Transverse colon (tissue), 4 donors: ENCODE measurements at regions not wholly inside any gene's neighbourhood (a gene's known extent, or its start where the extent isn't known, plus 50 kb on each side); places are given as distances from the start of the nearest gene placed in this dataset.

Experiments
- DNase-seq: peaks from one replicate; pipeline ENCODE4 v3.0.0-alpha.2; 2019
- H3K27ac ChIP-seq, 4 donors: fragments of 200-600 bp; sonication (generic); 2 replicates each; pipeline ENCODE4 v1.5.1; 2016 to 2018; ENCODE audit warnings: inconsistent platforms in 4 of 4
- H3K27me3 ChIP-seq: fragments of 200-600 bp; sonication (generic); 2 replicates; pipeline ENCODE4 v1.5.1; 2017; ENCODE audit warnings: inconsistent platforms
- H3K36me3 ChIP-seq, 4 donors: fragments of 200-600 bp; sonication (generic); 2 replicates each; pipeline ENCODE4 v1.5.1; 2017 to 2019; ENCODE audit warnings: inconsistent platforms in 4 of 4
- H3K4me1 ChIP-seq, 4 donors: fragments of 200-600 bp; sonication (generic); 2 replicates each; pipeline ENCODE4 v1.5.1; 2017 to 2020; ENCODE audit warnings: inconsistent platforms in 4 of 4
- H3K4me3 ChIP-seq, 4 donors: fragments of 200-600 bp; sonication (generic); 1 replicate in 1 of 4; 2 replicates in 3 of 4; pipeline versions ENCODE4 v1.5.1 to v1.6.1; 2017 to 2019; ENCODE audit warnings: inconsistent platforms in 4 of 4
- H3K9me3 ChIP-seq, 2 donors: fragments of 200-600 bp; sonication (generic); 2 replicates each; pipeline ENCODE4 v1.5.1; 2017 to 2019; ENCODE audit warnings: inconsistent platforms in 2 of 2
- EP300 ChIP-seq: sonication (generic); formaldehyde crosslinking; IDR thresholded peaks from one replicate; pipeline ENCODE4 v1.6.1; 2017; ENCODE audit warnings: antibody characterized with exemption, low read depth
- POLR2A ChIP-seq: fragments of 450-650 bp; IDR thresholded peaks from one replicate; pipeline ENCODE4 v1.6.1; 2016; ENCODE audit warnings: antibody characterized with exemption, mild to moderate bottlenecking, moderate library complexity
- POLR2AphosphoS5 ChIP-seq, 3 donors: sonication (generic); formaldehyde crosslinking; IDR thresholded peaks; one replicate each; pipeline ENCODE4 v1.6.1; 2016; ENCODE audit warnings: antibody characterized with exemption in 3 of 3
- WGBS, 2 donors: methylation state at CpG; one replicate each; pipeline ENCODE4 v1.1.5; 2018; ENCODE audit warnings: low coverage in 1 of 2; 5-methylcytosine and 5-hydroxymethylcytosine counted together
- in situ Hi-C, 4 donors: fragments of 200-750 bp; cut with MboI; loops; one replicate each; pipeline versions ENCODE4 v1.15.0 to v1.15.1; 2017; ENCODE audit warnings: low sequenced_read_pairs in 3 of 4, low pct_ligation_motif_present in 1 of 4, low pct_unique_long_range_greater_than_20kb in 1 of 4
- intact Hi-C: fragments of 100-400 bp; cut with DNase I; formaldehyde crosslinking; loops from one replicate; pipeline ENCODE4 v1.15.1; 2023; ENCODE audit warnings: low total_unique reads
- TF ChIP-seq, protein P1 (sequence below), 5 experiments: fragments of 200-600 bp in 3 of 5; fragments of 450-650 bp in 2 of 5; sonication (generic) in 3 of 5; IDR thresholded peaks; 1 replicate in 2 of 5; 2 replicates in 3 of 5; pipeline ENCODE4 v1.5.1; 2016 to 2017; ENCODE audit warnings: antibody characterized with exemption in 5 of 5, inconsistent platforms in 3 of 5, mild to moderate bottlenecking in 2 of 5, moderate library complexity in 1 of 5

DNA sequence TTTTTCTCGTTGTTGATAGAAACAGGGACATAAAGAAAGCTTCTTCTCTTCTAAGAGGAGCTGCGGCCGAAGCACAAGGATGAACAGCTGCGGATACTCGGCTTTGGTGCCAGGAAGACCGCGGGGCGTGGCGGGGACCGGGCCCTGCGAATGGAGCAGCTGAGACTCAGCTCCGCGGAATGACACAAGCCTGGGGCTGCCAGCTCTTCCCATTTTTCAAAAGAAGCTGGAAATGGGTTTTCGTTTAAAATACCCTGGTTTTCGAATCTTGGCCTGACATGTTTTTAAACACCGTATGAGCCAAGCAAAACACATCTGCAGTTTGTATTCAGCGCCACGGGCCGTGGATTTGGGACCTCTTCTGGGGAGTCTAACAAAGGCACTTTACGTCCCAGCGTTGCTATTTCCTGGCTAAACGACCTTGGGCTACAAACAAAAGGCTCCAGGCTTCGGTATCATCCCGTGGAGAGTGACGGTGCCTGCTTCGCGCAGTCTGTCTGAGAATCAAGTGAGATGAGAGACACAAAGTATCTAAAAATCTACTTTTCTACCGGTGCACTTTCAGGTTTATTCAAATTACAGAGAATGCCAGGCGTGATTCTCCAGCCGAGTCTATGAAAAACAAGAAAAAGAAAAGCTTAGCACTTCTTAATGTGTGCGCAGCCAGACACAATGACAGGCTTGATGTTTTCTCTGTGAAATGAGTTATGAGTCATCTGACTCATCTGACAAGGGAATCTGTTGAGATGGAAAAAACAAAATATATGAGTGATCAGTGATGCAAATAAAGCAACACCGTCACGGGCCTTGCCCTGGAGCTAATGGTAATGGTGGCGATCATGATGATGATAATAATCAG, 114.0 kb upstream of the TMEM132D start:
- Histone ChIP-seq H3K4me3 (no peak overlapping the region), H3K27ac (no peak overlapping the region), H3K4me1 (peaks cover 0 to 3% (median 0%) of the 10 kb centered on the region in 4 donors), H3K36me3 (no peaks in the 10 kb centered on the region), H3K27me3 (peaks cover 24% of the 10 kb centered on the region), H3K9me3 (no peaks in the 10 kb centered on the region)
- 58 to 62% methylated on average over 18 to 34 of the region's 34 CpGs for WGBS, 2 donors
- in situ Hi-C loops = no loop called here
- DNase-seq = no peak
- intact Hi-C loops = no loop called here
- no peak for TF ChIP-seq POLR2AphosphoS5 (IDR thresholded peaks at IDR 0.05)
- TF ChIP-seq, protein P1, sequence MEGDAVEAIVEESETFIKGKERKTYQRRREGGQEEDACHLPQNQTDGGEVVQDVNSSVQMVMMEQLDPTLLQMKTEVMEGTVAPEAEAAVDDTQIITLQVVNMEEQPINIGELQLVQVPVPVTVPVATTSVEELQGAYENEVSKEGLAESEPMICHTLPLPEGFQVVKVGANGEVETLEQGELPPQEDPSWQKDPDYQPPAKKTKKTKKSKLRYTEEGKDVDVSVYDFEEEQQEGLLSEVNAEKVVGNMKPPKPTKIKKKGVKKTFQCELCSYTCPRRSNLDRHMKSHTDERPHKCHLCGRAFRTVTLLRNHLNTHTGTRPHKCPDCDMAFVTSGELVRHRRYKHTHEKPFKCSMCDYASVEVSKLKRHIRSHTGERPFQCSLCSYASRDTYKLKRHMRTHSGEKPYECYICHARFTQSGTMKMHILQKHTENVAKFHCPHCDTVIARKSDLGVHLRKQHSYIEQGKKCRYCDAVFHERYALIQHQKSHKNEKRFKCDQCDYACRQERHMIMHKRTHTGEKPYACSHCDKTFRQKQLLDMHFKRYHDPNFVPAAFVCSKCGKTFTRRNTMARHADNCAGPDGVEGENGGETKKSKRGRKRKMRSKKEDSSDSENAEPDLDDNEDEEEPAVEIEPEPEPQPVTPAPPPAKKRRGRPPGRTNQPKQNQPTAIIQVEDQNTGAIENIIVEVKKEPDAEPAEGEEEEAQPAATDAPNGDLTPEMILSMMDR (IDR thresholded peaks at IDR 0.05) = no peak
- no peak for TF ChIP-seq POLR2A
- TF ChIP-seq EP300 = no peak

DNA sequence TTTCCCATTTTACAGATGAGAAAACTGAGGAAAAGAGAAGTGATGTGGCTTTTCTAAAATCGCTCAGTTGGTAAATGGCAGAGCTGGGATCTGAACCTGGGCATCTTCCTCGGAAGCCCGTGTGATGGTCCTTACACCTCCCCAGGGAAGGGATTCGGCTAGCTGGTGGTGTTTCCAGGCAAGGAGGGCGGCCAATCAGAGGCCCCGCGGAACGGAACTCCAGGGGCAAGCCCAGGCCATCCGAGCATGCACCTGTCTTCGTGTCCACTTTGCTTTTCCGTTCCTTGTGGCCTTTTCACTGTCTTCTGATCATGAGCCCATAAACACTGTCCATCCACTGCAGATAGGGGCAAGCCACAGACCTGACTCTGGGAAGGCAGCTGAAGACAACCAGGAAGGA, 114.8 kb upstream of the TMEM132D start:
- H3K4me1 ChIP-seq = peaks cover 0 to 3% (median 0%) of the 10 kb centered on the region in 4 donors
- no peaks in the 10 kb centered on the region for H3K36me3 ChIP-seq
- H3K4me3 ChIP-seq = no peak overlapping the region
- no peak for DNase-seq
- 86% methylated on average over 11 of the region's 11 CpGs; no CpG with 5 or more reads in 1 of the 2 donors for WGBS, 2 donors
- in situ Hi-C loops (no loop called here), intact Hi-C loops (no loop called here)
- TF ChIP-seq, protein P1 (IDR thresholded peaks at IDR 0.05) = no peak
- TF ChIP-seq POLR2AphosphoS5 (IDR thresholded peaks at IDR 0.05) (no peak), POLR2A (no peak), EP300 (no peak)
- H3K27ac ChIP-seq = no peak overlapping the region
- H3K27me3 ChIP-seq = peaks cover 16% of the 10 kb centered on the region
- H3K9me3 ChIP-seq = no peaks in the 10 kb centered on the region

DNA sequence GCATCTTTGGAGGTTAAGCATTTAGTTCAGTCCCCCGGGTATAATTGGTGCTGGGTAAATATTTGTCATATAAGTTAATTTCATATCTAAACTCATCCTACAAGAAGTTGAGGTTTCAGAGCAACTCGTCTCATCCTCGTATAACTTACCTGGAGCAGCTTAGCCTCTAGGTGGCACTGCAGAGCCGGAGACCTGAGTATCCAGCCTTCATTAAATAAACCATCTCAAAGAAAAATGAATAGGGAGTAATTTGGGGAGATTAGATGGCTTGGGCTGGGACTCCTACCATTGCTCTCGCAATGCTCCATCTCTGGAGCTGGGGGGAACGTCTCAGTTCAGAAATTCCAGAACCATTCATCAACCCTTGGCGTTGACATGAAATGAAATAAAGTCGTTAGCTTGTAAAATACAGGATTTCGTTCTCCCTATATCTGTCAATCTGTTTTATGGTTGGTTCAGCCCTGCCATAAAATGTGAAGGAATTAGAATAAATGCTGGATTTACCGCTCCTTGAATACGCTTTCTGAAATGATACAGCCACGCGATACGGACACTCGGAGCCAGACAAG, 122.9 kb upstream of the TMEM132D start:
- H3K4me3 ChIP-seq = no peak overlapping the region
- peak; percentile 27 for DNase-seq
- intact Hi-C loops = no loop called here
- no peak for TF ChIP-seq POLR2AphosphoS5 (IDR thresholded peaks at IDR 0.05)
- TF ChIP-seq, protein P1 (IDR thresholded peaks at IDR 0.05) = peak in 4 of 5 experiments; percentile 33 to 58 (median 52)
- in situ Hi-C loops = loop anchor here in 1 of 4 donors (25.0 kb wide), 1 partner anchor 711 kb away; no protein-coding TSS in a partner anchor
- H3K4me1 ChIP-seq = no peaks in the 10 kb centered on the region
- H3K27ac ChIP-seq = no peak overlapping the region
- no peaks in the 10 kb centered on the region for H3K27me3 ChIP-seq
- no peaks in the 10 kb centered on the region for H3K36me3 ChIP-seq
- WGBS, 2 donors = 30 to 39% methylated on average over 7 to 15 of the region's 15 CpGs
- H3K9me3 ChIP-seq = no peaks in the 10 kb centered on the region

DNA sequence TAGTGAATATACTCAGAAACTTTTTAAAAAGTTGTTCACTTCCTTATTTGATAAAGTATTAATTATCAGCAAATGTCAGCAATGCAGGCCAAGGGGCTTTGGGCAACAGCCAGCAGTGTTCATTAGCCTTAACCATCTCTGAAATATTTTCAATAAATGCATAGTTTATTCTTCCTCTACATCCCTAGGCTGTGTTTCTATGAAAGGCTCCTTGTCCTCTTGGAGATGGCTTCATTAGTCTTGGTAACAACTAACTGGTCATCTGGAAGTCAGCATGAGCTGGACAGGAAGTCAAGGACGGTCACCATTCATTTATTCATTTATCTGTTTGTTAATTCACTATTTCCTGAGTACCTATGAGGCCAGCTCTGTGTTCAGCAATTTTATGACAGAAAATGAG, 124.0 kb upstream of the TMEM132D start:
- no peak overlapping the region for H3K27ac ChIP-seq
- no peaks in the 10 kb centered on the region for H3K36me3 ChIP-seq
- DNase-seq = no peak
- H3K9me3 ChIP-seq = no peaks in the 10 kb centered on the region
- no peak overlapping the region for H3K4me3 ChIP-seq
- TF ChIP-seq, protein P1 (IDR thresholded peaks at IDR 0.05) = no peak
- no peak for TF ChIP-seq EP300
- no peak for TF ChIP-seq POLR2AphosphoS5 (IDR thresholded peaks at IDR 0.05)
- 52 to 57% methylated on average over 1 of the region's 1 CpG for WGBS, 2 donors
- peaks cover 10% of the 10 kb centered on the region for H3K27me3 ChIP-seq
- intact Hi-C loops (no loop called here), in situ Hi-C loops (loop anchor here in 1 of 4 donors (25.0 kb wide), 1 partner anchor 710 kb away; no protein-coding TSS in a partner anchor)
- no peaks in the 10 kb centered on the region for H3K4me1 ChIP-seq
